KOPT-K1 (cell line): ENCODE measurements at regions not wholly inside any gene's neighbourhood (a gene's known extent, or its start where the extent isn't known, plus 50 kb on each side); places are given as distances from the start of the nearest gene placed in this dataset.

Source experiments
- H3K27ac ChIP-seq: fragments of 200-600 bp; sonication (generic); 2 replicates; pipeline ENCODE4 v1.5.1; 2016; ENCODE audit warnings: antibody characterized with exemption, mild to moderate bottlenecking, low read depth, low read length; ENCODE audit not compliant: poor library complexity, severe bottlenecking
- H3K36me3 ChIP-seq: fragments of 200-600 bp; sonication (generic); 2 replicates; pipeline ENCODE4 v1.5.1; 2017; ENCODE audit warnings: antibody characterized with exemption, mild to moderate bottlenecking, low read length, moderate library complexity; ENCODE audit not compliant: insufficient read depth
- H3K9me3 ChIP-seq: fragments of 200-600 bp; sonication (generic); 2 replicates; pipeline ENCODE4 v1.5.1; 2017; ENCODE audit warnings: antibody characterized with exemption, low read length, mild to moderate bottlenecking; ENCODE audit not compliant: insufficient read depth, poor library complexity, severe bottlenecking

DNA sequence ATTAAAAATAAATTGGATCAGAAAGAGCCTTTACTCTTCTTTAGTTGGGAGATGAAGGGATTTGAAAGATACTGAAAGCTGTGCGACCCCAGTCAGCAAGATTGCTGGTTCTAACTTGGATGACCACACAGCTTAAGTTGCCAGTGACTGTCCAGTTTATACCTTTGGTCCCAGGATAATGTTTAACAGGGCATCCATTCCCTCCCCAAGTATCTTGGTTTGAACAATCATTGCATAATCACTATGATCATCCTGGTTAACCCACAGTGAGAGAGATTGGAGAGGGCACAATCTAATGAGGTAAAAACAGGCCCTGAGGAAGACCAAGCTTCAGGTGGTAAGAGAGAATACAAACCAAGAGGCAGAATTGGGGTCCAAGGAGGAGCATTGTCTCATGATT, 798.3 kb downstream of the MAFB start:
- Histone ChIP-seq H3K27ac (no peak overlapping the region), H3K36me3 (no peaks in the 10 kb centered on the region), H3K9me3 (no peaks in the 10 kb centered on the region)

GRCh38 chr20:39888310-39888709, 800.7 kb downstream of the MAFB start:
- Histone ChIP-seq H3K36me3 (no peaks in the 10 kb centered on the region), H3K27ac (no peak overlapping the region), H3K9me3 (no peaks in the 10 kb centered on the region)

- Histone ChIP-seq H3K36me3 (no peaks in the 10 kb centered on the region), H3K9me3 (peaks cover 8% of the 10 kb centered on the region), H3K27ac (no peak overlapping the region)
These were observed 802.3 kb downstream of the MAFB start for GRCh38 chr20:39886650-39887190.

DNA sequence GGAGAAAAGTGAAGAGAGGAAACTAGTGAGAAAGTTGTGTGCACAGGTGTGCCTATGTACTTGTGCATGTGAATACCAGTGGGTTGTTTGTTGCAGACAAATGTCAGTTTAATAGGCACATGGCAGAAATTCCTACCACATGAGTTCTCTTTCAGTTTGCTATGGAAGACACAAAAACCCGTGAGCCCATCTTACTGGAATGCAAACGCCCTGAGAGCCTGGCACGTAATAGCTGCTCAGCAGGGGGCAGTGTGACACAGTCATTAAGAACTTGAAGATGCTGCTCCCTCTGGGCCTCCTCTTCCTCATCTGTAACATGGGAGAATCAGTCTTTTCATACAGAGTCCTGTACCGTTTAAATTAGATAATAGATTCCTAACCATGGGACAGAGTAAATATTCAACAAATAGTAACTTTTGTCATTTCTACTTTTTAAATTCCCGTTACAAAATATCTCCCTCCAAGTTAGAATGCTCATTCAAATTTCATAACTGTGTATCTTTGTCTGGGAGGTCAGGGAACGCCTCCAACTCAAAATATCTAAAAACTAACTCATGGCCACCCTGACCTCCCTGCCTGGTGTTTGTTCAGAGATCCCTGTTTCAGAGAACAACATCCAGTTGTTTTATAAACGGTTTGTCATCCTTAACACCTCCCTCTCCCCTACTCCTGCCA, 802.9 kb downstream of the MAFB start:
- H3K36me3 ChIP-seq, result no peaks in the 10 kb centered on the region
- peaks cover 12% of the 10 kb centered on the region for H3K9me3 ChIP-seq
- H3K27ac ChIP-seq, result no peak overlapping the region

GRCh38 chr20:39882806-39883205, 806.2 kb downstream of the MAFB start:
- no peak overlapping the region for H3K27ac ChIP-seq
- peaks cover 12% of the 10 kb centered on the region for H3K9me3 ChIP-seq
- H3K36me3 ChIP-seq, result no peaks in the 10 kb centered on the region

DNA sequence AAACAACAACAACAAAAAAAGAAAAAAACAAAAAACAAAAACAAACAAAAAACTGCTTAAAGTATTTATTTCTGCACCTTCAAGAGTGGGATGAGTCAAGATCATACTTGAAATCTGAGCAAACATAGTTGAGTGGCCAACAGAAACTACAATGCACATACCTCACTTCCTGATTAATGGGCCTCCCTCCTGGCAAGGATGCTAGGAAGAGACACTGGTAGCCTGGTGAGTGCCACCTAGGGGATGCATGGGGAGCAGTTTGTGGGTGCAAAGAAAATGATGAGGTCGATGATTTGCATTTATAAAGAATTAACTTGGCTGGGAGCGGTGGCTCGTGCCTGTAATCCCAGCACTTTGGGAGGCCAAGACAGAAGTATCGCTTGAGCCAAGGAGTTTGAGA, 808.1 kb downstream of the MAFB start:
- H3K9me3 ChIP-seq, result peaks cover 12% of the 10 kb centered on the region
- no peaks in the 10 kb centered on the region for H3K36me3 ChIP-seq
- H3K27ac ChIP-seq, result no peak overlapping the region

GRCh38 chr20:39879296-39879695, 809.7 kb downstream of the MAFB start:
- peaks cover 12% of the 10 kb centered on the region for H3K9me3 ChIP-seq
- no peaks in the 10 kb centered on the region for H3K36me3 ChIP-seq
- no peak overlapping the region for H3K27ac ChIP-seq

DNA sequence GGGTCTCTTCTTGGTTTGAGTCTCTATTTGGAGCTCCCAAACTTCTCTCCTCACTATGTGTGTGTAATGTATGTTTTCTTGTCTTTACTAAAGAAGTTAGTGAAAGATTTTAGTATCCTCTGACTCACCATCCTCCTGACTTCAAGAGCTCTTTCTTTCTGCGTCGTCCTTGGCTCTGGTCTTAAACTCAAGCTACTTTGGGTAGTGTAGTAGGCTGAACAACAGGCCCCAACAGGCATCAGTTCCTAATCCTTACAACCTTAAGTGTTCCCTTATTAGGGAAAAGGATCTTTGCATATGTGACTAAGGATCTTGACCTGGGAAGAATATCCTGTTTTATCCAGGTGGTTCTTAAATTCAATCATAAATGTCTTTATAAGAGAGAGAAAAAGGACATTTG, 810.2 kb downstream of the MAFB start:
- H3K27ac ChIP-seq, result no peak overlapping the region
- H3K9me3 ChIP-seq, result peaks cover 12% of the 10 kb centered on the region
- H3K36me3 ChIP-seq, result no peaks in the 10 kb centered on the region

- Histone ChIP-seq H3K9me3 (peaks cover 12% of the 10 kb centered on the region), H3K27ac (no peak overlapping the region)
These were observed 810.7 kb downstream of the MAFB start for GRCh38 chr20:39878320-39878719.

DNA sequence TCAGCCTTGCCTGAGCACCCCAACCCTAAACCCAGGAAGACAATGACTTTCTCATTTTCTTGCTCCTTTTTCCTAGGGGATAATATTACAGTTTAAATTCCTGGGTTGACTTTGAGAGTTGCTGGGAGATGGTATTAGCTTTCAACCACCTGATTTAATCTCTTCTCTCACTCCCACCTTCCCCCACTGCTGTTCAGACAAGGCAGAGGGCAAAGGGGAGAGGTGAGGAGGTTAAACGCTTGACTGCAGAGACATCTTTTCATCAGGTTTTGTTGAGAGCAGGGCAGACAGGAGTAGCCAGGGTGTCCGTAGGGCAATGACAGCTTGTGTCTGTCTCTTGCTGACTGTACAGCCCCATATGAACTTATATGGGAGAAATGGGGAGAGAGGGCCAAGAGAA, 811.2 kb downstream of the MAFB start:
- peaks cover 12% of the 10 kb centered on the region for H3K9me3 ChIP-seq
- H3K36me3 ChIP-seq, result no peaks in the 10 kb centered on the region
- H3K27ac ChIP-seq, result no peak overlapping the region

More at GRCh38 chr20:39878320-39878719, 810.7 kb downstream of the MAFB start:
- H3K36me3 ChIP-seq, result no peaks in the 10 kb centered on the region

GRCh38 chr20:39876976-39877635, 811.9 kb downstream of the MAFB start:
- Histone ChIP-seq H3K9me3 (peaks cover 6% of the 10 kb centered on the region), H3K36me3 (no peaks in the 10 kb centered on the region), H3K27ac (no peak overlapping the region)

DNA sequence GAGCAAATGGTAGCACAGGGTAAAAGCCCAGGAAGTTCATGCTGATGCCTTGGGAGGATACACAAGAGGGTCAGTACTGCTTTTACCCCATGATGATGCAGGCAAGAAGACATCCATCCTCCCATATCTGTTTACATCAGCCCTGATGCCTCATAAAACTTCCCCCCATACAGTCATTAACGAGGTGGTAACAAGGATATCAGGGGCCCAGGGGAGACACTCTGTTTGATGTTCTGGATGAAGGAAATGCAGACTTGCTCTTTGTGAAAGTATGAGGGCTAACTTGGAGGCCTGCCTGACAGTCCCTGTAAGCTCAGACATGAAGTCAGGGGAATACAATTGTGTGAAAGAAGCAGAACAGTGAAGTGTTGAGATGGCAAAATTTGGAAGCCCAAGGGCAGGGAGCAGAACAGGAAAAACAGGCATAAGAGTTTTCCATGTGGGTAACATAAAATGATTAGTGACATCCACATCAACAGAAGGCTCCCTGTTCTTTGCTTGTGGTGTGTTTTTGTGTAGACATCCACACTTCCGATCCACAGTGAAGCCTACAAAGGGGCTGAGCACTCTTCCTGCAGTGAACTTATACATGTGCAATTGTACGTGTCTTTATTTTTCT, 813.4 kb downstream of the MAFB start:
- no peak overlapping the region for H3K27ac ChIP-seq
- H3K9me3 ChIP-seq, result no peaks in the 10 kb centered on the region
- no peaks in the 10 kb centered on the region for H3K36me3 ChIP-seq

- Histone ChIP-seq H3K9me3 (no peaks in the 10 kb centered on the region), H3K36me3 (no peaks in the 10 kb centered on the region), H3K27ac (no peak overlapping the region)
These were observed 814.8 kb downstream of the MAFB start for GRCh38 chr20:39874049-39874893.

- no peaks in the 10 kb centered on the region for H3K9me3 ChIP-seq
- no peaks in the 10 kb centered on the region for H3K36me3 ChIP-seq
- H3K27ac ChIP-seq, result no peak overlapping the region
These were observed 815.8 kb downstream of the MAFB start for GRCh38 chr20:39873286-39873685.

- Histone ChIP-seq H3K27ac (no peak overlapping the region), H3K9me3 (no peaks in the 10 kb centered on the region), H3K36me3 (no peaks in the 10 kb centered on the region)
These were observed 818.0 kb downstream of the MAFB start for GRCh38 chr20:39871013-39871412.
